Cardiac fibroblast (primary cell): ENCODE measurements at regions not wholly inside any gene's neighbourhood (a gene's known extent, or its start where the extent isn't known, plus 50 kb on each side); places are given as distances from the start of the nearest gene placed in this dataset.

Experiments
- DNase-seq, 2 donors: peaks; one replicate each; pipeline versions ENCODE4 v3.0.0 to v3.0.0-alpha.2; 2010; ENCODE audit warnings: low read depth in 2 of 2
- H3K4me3 ChIP-seq, 2 donors: replicated peaks in 1 of 2; 1 replicate in 1 of 2; 2 replicates in 1 of 2; pipeline ENCODE4 v1.5.1; 2011; ENCODE audit warnings: low read depth in 2 of 2, low read length in 2 of 2, mild to moderate bottlenecking in 2 of 2, moderate library complexity in 1 of 2
- TF ChIP-seq, protein P1 (sequence below): IDR thresholded peaks from one replicate; pipeline ENCODE4 v1.5.1; 2011; ENCODE audit warnings: low read depth, mild to moderate bottlenecking, low read length, inconsistent platforms

- TF ChIP-seq, protein P1, sequence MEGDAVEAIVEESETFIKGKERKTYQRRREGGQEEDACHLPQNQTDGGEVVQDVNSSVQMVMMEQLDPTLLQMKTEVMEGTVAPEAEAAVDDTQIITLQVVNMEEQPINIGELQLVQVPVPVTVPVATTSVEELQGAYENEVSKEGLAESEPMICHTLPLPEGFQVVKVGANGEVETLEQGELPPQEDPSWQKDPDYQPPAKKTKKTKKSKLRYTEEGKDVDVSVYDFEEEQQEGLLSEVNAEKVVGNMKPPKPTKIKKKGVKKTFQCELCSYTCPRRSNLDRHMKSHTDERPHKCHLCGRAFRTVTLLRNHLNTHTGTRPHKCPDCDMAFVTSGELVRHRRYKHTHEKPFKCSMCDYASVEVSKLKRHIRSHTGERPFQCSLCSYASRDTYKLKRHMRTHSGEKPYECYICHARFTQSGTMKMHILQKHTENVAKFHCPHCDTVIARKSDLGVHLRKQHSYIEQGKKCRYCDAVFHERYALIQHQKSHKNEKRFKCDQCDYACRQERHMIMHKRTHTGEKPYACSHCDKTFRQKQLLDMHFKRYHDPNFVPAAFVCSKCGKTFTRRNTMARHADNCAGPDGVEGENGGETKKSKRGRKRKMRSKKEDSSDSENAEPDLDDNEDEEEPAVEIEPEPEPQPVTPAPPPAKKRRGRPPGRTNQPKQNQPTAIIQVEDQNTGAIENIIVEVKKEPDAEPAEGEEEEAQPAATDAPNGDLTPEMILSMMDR = no peak
These were observed 693.5 kb upstream of the PTBP2 start for GRCh38 chr1:96028071-96028470.

GRCh38 chr1:96030312-96030711 lies 691.3 kb upstream of the PTBP2 start:
- no peak for DNase-seq
- TF ChIP-seq, protein P1 = no peak
- no peak overlapping the region for H3K4me3 ChIP-seq

More at GRCh38 chr1:96028071-96028470, 693.5 kb upstream of the PTBP2 start:
- no peak overlapping the region for H3K4me3 ChIP-seq
- DNase-seq = no peak

DNA sequence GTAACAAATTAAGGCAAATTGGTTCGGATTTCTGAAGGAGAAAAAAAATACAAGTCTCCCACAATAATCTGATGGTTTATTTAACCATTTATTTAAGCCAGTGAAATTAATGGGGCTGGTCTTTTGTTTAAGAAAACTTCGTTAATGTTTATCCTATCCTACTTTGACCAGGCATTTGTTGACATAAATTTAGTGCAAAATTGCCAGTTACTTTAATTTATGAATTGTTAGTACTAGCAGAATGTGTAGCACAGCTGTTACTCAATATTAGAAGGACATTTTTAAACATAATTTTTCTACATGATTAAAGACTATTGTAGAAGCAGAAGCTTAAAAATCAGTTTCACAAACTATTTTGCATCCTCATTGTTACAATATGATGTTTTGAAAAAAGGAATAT lies 687.6 kb upstream of the PTBP2 start:
- no peak for DNase-seq
- H3K4me3 ChIP-seq = no peak overlapping the region
- TF ChIP-seq, protein P1 = no peak

GRCh38 chr1:96036763-96037162 lies 684.8 kb upstream of the PTBP2 start:
- H3K4me3 ChIP-seq = no peak overlapping the region
- DNase-seq = no peak
- TF ChIP-seq, protein P1 = no peak

DNA sequence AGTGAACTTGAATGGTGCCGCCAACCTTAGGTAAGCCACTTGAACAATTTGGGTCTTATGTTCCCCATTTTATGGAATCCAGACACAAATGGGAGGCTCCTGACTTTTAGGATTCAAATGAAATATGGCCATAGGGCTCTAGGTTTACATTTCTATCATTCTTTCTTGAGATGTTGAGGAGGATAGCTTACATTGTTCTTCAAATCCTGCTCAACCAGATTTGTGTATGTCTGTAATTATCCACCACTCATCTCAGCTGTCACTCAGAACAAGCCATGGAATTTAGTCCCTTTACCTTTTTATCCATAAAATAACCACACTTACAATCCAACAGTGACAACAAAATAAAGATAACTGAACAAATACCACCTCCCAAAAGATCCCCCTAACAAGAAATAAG lies 682.9 kb upstream of the PTBP2 start:
- TF ChIP-seq, protein P1 = no peak
- no peak for DNase-seq
- no peak overlapping the region for H3K4me3 ChIP-seq

DNA sequence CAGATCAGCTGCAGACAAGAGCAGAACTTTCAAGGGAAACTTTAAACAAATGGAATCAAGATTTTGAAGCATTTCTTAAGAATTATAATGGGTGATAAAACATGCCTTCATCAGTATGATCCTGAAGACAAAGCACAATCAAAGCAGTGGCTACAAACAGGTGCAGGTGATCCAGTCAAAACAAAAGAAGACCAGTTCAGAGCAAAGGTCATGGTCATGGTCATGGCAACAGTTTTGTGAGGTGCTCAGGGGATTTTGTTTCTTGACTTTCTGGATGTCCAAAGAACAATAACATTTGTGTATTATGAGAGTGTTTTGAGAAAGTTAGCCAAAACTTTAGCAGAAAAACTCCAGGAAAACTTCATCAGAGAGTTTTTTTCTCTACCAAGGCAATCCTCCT lies 681.7 kb upstream of the PTBP2 start:
- TF ChIP-seq, protein P1 = no peak
- H3K4me3 ChIP-seq = no peak overlapping the region

DNA sequence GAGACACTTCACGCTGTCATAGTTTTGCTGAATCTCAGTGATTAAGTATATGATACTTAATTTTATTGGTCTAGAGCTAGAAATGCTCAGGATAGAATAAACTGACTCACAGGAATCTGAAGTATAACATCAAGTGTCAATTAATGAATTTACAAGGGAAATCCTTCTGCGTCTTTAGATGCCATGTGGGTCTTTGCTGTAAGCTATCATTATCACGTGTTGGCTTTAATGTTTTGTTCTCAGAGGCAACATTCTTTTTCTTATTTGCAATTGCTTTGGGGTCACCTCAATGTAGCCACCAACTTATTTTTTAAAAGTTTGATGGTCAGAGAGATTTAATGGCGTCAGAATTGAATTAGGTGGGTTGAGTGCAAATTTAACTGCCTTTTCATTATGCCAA lies 680.1 kb upstream of the PTBP2 start:
- DNase-seq = no peak
- TF ChIP-seq, protein P1 = no peak
- no peak overlapping the region for H3K4me3 ChIP-seq

More for the DNA sequence above, 681.7 kb upstream of the PTBP2 start:
- no peak for DNase-seq
